Panc1 (cell line): ENCODE measurements at regions not wholly inside any gene's neighbourhood (a gene's known extent, or its start where the extent isn't known, plus 50 kb on each side); places are given as distances from the start of the nearest gene placed in this dataset.

Experiments used
- CTCF ChIP-seq: fragments of 450-650 bp; IDR thresholded peaks from 2 replicates; pipeline ENCODE4 v1.5.1; 2017; ENCODE audit warnings: mild to moderate bottlenecking
- POLR2AphosphoS5 ChIP-seq: IDR thresholded peaks from 2 replicates; pipeline ENCODE4 v1.6.1; 2012; ENCODE audit warnings: mild to moderate bottlenecking, low read depth, low read length, moderate library complexity
- REST ChIP-seq, 2 experiments: IDR thresholded peaks; 2 replicates each; pipeline ENCODE4 v1.6.1; 2011 to 2012; ENCODE audit warnings: low read depth in 2 of 2, control low read depth in 1 of 2, low read length in 1 of 2, mild to moderate bottlenecking in 1 of 2, moderate library complexity in 1 of 2; ENCODE audit not compliant: insufficient read depth in 1 of 2
- TCF7L2 ChIP-seq: IDR thresholded peaks from 2 replicates; pipeline ENCODE4 v1.6.1; 2011; ENCODE audit warnings: mild to moderate bottlenecking, low read depth, low read length, inconsistent platforms

- TF ChIP-seq CTCF (no peak), REST (IDR thresholded peaks at IDR 0.05; ENCODE audit: insufficient read depth in 1 of 2, low read depth in 2 of 2, low read length in 1 of 2) (no peak), POLR2AphosphoS5 (no peak), TCF7L2 (no peak)
These were observed 57.8 kb upstream of the TBC1D5 start for GRCh38 chr3:17800232-17800631.
